HG03280 (cell line): ENCODE measurements at regions not wholly inside any gene's neighbourhood (a gene's known extent, or its start where the extent isn't known, plus 50 kb on each side); places are given as distances from the start of the nearest gene placed in this dataset.
"Not testable (repeated sequence)": the region's sequence is repeated elsewhere in the genome, so short reads cannot be mapped to it uniquely, and the experiment has no call there.

Experiments
- ATAC-seq: cut with Tn5 transposase; IDR thresholded peaks from one replicate; pipeline ENCODE4 v1.9.1; 2021; ENCODE audit warnings: mild to moderate bottlenecking, moderate library complexity; ENCODE audit not compliant: unreplicated experiment

GRCh38 chr11:96760306-96760705, 370.5 kb downstream of the JRKL start:
- ATAC-seq, result no peak

GRCh38 chr11:96760815-96761214, 371.0 kb downstream of the JRKL start:
- ATAC-seq, result no peak

GRCh38 chr11:96761451-96761850, 371.6 kb downstream of the JRKL start:
- no peak for ATAC-seq

- ATAC-seq, result no peak
Measured at GRCh38 chr11:96763244-96763643, 373.4 kb downstream of the JRKL start.

GRCh38 chr11:96778272-96778671, 388.5 kb downstream of the JRKL start:
- no peak for ATAC-seq

- ATAC-seq, result no peak
Measured at GRCh38 chr11:96779030-96779429, 389.2 kb downstream of the JRKL start.

GRCh38 chr11:96781082-96781481, 391.3 kb downstream of the JRKL start:
- ATAC-seq, result no peak

- ATAC-seq, result no peak
Measured at GRCh38 chr11:96782632-96783031, 392.8 kb downstream of the JRKL start.

GRCh38 chr11:96783311-96783710, 393.5 kb downstream of the JRKL start:
- ATAC-seq, result no peak

- ATAC-seq, result no peak
Measured at GRCh38 chr11:96785073-96785472, 395.3 kb downstream of the JRKL start.

- ATAC-seq, result no peak
Measured at GRCh38 chr11:96794152-96794551, 404.3 kb downstream of the JRKL start.

GRCh38 chr11:96798445-96798844, 408.6 kb downstream of the JRKL start:
- ATAC-seq, result no peak

- no peak for ATAC-seq
Measured at GRCh38 chr11:96815236-96815635, 425.4 kb downstream of the JRKL start.

- no peak for ATAC-seq
Measured at GRCh38 chr11:96817482-96818399, 427.9 kb downstream of the JRKL start.

GRCh38 chr11:96827164-96827563, 437.4 kb downstream of the JRKL start:
- ATAC-seq, result no peak

- ATAC-seq, result no peak
Measured at GRCh38 chr11:96841792-96842191, 452.0 kb downstream of the JRKL start.

GRCh38 chr11:96842731-96843130, 452.9 kb downstream of the JRKL start:
- no peak for ATAC-seq

- no peak for ATAC-seq
Measured at GRCh38 chr11:96854425-96854824, 464.6 kb downstream of the JRKL start.

- ATAC-seq, result not testable (repeated sequence)
Measured at GRCh38 chr11:96861722-96862121, 471.9 kb downstream of the JRKL start.

GRCh38 chr11:96863520-96863919, 473.7 kb downstream of the JRKL start:
- ATAC-seq, result no peak

GRCh38 chr11:96865020-96865419, 475.2 kb downstream of the JRKL start:
- no peak for ATAC-seq

GRCh38 chr11:96869207-96869606, 479.4 kb downstream of the JRKL start:
- no peak for ATAC-seq

GRCh38 chr11:96875712-96876111, 485.9 kb downstream of the JRKL start:
- ATAC-seq, result no peak
